B cell (primary cell): ENCODE measurements at regions not wholly inside any gene's neighbourhood (a gene's known extent, or its start where the extent isn't known, plus 50 kb on each side); places are given as distances from the start of the nearest gene placed in this dataset.

Experiments used
- CTCF ChIP-seq: fragments of 200-600 bp; IDR thresholded peaks from one replicate; pipeline ENCODE4 v1.8.0; 2022; ENCODE audit warnings: antibody characterized with exemption, mild to moderate bottlenecking
- EZH2 ChIP-seq: IDR thresholded peaks from 2 replicates; pipeline ENCODE4 v1.6.1; 2012; ENCODE audit warnings: borderline replicate concordance, low read depth, mild to moderate bottlenecking, moderate library complexity, low read length; ENCODE audit not compliant: insufficient read depth, poor library complexity, severe bottlenecking

GRCh38 chr18:47387864-47388263 lies 136.4 kb upstream of the SKOR2 start:
- TF ChIP-seq CTCF (no peak), EZH2 (no peak)
